ENCODE measurements at regions not wholly inside any gene's neighbourhood (a gene's known extent, or its start where the extent isn't known, plus 50 kb on each side); places are given as distances from the start of the nearest gene placed in this dataset.

DNA sequence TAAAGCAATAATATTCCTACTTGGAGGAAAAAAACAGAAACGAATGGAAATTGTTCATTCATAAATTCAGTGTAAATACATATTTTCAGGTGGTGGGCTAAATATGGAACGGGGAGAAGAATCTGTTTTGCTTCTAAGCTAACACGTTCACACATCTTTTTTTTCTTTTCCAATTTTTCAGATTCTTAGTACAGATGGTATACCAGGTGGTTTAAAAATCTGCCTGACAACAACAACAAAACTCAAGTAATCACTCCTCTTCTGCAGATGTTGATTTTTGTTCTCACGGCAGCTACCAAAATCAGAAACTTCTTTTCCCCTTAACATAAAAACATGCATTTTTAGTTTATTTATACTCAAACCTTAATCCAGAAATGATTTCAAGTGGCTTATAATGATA, 164.8 kb upstream of the SYT4 start:
- in situ Hi-C loops (cut with HindIII; ENCODE audit: low pct_unique_long_range_greater_than_20kb, low sequenced_read_pairs): no loop called here
- no peak for DNase-seq (ENCODE audit: low read depth, low spot score)

DNA sequence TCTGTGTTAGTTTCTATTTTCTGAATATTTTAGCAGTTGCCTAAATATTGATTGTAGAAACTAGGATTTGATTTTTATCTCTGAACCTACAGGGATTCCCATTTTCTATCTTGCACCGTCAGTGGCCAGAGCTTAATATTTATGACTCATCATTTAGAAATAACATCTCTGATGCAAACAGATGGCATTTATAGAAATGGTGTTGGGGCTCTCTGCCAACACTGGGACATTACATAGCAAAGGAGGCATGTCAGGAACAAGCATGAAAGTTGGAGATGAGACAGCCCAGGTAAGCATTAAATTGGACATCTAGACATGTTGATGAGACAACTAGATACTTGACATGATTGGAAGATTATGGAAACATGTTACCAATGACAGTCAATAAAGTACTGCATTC, 165.3 kb upstream of the SYT4 start:
- DNase-seq (ENCODE audit: low read depth, low spot score): no peak
- in situ Hi-C loops (cut with HindIII; ENCODE audit: low pct_unique_long_range_greater_than_20kb, low sequenced_read_pairs): no loop called here

DNA sequence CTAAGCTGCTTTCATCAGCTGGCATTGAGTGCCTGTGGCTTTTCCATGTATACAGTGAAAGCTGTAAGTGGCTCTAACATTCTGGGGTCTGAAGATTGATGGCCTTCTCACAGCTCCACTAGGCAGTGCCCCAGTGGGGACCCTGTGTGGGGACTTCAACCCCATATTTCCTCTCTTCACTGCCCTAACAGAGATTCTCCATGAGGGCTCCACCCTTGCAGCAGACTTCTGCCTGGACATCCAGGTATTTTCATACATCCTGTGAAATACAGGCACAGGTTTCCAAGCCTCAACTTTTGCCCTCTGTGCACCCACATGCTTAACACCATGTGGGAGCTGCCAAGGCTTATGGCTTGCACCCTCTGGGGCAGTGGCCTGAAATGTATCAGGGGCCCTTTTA, 188.2 kb upstream of the SYT4 start:
- in situ Hi-C loops (cut with HindIII; ENCODE audit: low pct_unique_long_range_greater_than_20kb, low sequenced_read_pairs): no loop called here
- DNase-seq (ENCODE audit: low read depth, low spot score): no peak

DNA sequence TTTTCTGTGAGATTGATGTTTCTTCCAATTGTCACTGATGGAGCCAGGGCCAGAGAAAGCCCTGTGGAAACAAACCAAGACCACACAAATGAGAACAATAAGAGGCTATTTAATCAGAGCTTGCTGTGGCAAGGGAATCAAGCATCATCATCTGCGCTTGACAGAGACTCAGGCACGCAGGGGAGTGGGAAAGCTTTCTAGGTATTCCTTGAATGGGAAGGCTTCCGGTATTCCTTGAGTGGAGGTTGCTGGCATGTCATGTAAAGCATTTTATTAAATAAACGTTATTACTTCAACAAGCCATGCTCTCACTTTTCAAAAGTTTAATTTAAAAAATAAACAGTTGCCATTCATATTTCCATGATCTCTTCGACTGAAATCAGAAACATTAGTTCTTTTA, 194.6 kb upstream of the SYT4 start:
- in situ Hi-C loops (cut with HindIII; ENCODE audit: low pct_unique_long_range_greater_than_20kb, low sequenced_read_pairs): no loop called here
- DNase-seq (ENCODE audit: low read depth, low spot score): no peak

DNA sequence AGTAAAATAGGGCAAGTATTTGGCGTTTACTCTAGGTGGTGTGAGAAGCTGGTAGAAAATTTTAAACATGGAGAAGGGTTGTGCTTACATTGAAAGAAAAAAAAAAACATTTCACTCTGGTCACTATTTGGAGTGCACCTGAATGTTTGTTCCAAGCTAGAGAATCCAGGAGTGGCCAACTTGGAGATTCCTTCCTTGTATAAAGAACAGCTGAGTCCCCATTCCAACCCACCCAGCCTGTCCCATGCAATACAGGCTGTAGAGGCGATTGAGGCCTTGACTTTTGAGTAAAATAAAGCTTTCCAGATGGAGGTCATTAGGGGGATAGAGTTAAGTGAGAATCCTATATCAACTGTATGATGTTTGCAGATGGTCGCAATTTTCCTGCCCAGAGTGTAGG, 203.8 kb upstream of the SYT4 start:
- in situ Hi-C loops (cut with HindIII; ENCODE audit: low pct_unique_long_range_greater_than_20kb, low sequenced_read_pairs): no loop called here
- no peak for DNase-seq (ENCODE audit: low read depth, low spot score)

- in situ Hi-C loops (cut with HindIII; ENCODE audit: low pct_unique_long_range_greater_than_20kb, low sequenced_read_pairs): no loop called here
- no peak for DNase-seq (ENCODE audit: low read depth, low spot score)
Observed at GRCh38 chr18:43482136-43482535, 204.8 kb upstream of the SYT4 start.

DNA sequence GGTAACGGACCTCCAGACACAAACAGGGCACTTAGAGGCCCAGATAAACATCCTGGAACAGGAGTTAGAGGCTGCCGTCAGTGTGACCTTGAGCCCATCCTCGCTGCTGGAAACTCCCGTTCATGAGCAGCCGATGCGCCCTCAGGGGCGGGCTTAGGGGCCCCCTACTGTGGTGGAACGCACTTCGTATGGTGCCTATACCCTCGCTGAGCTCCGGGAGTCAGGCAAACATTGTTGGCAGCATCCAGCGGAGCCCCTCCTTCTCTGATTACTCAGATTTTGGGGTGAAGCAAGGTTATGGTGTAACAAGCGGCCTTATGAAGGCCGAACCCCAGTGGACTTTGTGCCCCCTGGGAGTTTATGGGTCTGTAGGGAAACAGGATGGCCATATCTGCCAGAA, 205.3 kb upstream of the SYT4 start:
- in situ Hi-C loops (cut with HindIII; ENCODE audit: low pct_unique_long_range_greater_than_20kb, low sequenced_read_pairs): no loop called here
- no peak for DNase-seq (ENCODE audit: low read depth, low spot score)

- DNase-seq (ENCODE audit: low read depth, low spot score): no peak
- in situ Hi-C loops (cut with HindIII; ENCODE audit: low pct_unique_long_range_greater_than_20kb, low sequenced_read_pairs): no loop called here
Observed at GRCh38 chr18:43484710-43485109, 207.4 kb upstream of the SYT4 start.

DNA sequence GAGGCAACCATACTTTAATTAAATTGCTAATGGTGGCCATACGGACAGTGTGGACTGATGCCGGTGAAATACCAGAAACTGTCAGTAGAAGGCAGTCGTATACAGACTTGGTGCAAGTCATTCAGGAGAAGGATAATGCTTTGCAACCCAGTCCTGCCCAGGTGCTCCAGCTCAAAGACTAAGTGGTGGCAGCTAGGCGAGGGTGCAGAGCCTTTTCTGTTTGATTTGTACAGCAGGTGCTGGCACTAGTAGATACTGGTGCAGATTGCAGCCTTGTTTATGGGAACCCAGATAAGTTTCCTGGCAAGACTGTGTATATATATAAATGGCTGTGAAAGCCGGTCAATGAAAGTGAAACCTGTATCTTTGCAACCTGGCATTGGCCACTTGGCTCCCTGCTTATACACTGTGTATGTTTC, 208.3 kb upstream of the SYT4 start:
- DNase-seq (ENCODE audit: low read depth, low spot score): peak; percentile 43
- in situ Hi-C loops (cut with HindIII; ENCODE audit: low pct_unique_long_range_greater_than_20kb, low sequenced_read_pairs): no loop called here

DNA sequence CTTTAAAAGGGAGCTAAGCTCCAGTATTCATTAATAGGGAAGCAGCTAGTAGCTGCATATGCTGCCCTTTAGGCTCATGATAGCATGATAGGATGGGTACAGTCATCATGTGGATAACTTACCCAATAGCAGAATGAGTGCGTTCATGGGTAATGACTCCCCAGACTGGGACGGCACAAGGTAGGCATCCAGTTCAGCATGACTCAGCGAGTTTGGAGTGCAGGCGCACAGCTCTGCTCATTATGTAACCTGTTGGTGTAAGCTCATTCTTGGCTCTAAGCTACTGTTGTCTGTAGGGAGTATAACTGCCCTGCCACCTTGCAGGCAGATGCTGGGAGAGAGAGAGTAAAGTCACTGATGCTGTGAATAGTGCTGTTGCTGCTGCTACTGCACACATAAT, 209.2 kb upstream of the SYT4 start:
- in situ Hi-C loops (cut with HindIII; ENCODE audit: low pct_unique_long_range_greater_than_20kb, low sequenced_read_pairs): no loop called here
- no peak for DNase-seq (ENCODE audit: low read depth, low spot score)

- in situ Hi-C loops (cut with HindIII; ENCODE audit: low pct_unique_long_range_greater_than_20kb, low sequenced_read_pairs): no loop called here
- no peak for DNase-seq (ENCODE audit: low read depth, low spot score)
Observed at GRCh38 chr18:43501099-43501498, 223.8 kb upstream of the SYT4 start.

- in situ Hi-C loops (cut with HindIII; ENCODE audit: low pct_unique_long_range_greater_than_20kb, low sequenced_read_pairs): no loop called here
Observed at GRCh38 chr18:43506935-43507334, 229.6 kb upstream of the SYT4 start.

DNA sequence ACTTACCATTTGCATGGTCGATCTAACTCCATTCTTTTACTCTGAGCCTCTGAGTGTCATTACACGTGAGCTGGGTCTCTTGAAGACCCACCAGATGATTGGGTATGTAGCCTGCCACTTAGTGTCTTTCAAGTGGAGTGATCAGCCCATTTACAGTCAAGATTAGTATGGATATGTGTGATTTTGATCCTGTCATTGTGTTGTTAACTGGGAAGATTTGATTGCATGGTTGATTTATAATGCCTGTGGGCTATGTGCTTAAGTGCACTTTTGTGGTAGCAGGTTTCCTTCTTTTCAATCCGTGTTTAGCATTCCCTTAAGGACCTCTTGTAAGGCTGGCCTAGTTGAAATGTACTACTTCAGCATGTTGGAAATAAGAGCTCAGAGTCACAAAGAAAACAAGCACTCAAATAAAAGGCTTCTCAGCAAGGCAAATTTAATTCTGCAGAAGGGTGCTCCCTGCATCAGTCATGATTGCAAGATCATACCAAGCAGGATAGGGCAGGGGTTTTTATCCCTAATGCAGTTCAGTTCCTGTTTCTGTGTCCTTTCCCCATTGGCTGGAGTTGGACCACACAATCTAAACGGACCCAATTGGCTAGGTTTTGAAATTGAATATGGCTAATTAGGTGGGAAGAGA, 230.7 kb upstream of the SYT4 start:
- DNase-seq (ENCODE audit: low read depth, low spot score): no peak
- in situ Hi-C loops (cut with HindIII; ENCODE audit: low pct_unique_long_range_greater_than_20kb, low sequenced_read_pairs): no loop called here

More at GRCh38 chr18:43506935-43507334, 229.6 kb upstream of the SYT4 start:
- DNase-seq (ENCODE audit: low read depth, low spot score): no peak

DNA sequence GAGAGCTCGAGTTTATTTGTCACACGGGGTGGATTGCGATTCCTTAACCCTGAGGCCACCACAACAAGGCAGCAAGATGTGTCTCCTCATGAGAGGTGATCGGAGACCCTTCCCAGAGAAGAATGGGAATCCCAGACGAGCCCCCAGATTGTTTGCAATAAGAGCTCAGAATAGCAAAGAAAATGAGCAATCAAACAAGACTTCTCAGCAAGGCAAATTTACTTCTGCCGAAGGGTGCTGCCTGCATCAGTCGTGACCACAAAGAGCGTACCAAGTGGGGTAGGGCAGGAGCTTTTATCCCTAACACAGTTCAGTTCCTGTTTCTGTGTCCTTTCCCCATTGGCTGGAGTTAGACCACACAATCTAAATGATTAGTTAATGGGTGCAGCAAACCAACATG, 237.5 kb upstream of the SYT4 start:
- in situ Hi-C loops (cut with HindIII; ENCODE audit: low pct_unique_long_range_greater_than_20kb, low sequenced_read_pairs): no loop called here
- no peak for DNase-seq (ENCODE audit: low read depth, low spot score)

GRCh38 chr18:43515481-43515880, 238.2 kb upstream of the SYT4 start:
- peak; percentile 20 for DNase-seq (ENCODE audit: low read depth, low spot score)
- in situ Hi-C loops (cut with HindIII; ENCODE audit: low pct_unique_long_range_greater_than_20kb, low sequenced_read_pairs): no loop called here

DNA sequence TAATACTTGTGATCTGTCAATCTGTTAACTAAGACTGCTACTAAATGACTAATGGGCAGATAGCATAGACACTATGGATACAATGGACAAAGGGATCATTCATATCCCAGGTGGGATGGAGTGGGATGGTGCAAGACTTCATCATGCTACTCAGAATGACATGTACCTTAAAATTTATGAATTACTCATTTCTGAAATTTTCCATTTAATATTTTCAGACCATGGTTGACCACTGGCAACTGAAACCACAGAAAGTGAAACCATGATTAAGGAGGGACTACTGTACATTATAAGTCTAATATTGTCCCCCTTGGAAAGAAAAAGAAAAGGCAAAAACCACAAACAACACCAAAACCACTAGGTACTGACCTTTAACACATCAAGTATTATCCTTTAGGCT, 247.0 kb upstream of the SYT4 start:
- in situ Hi-C loops (cut with HindIII; ENCODE audit: low pct_unique_long_range_greater_than_20kb, low sequenced_read_pairs): no loop called here
- no peak for DNase-seq (ENCODE audit: low read depth, low spot score)

DNA sequence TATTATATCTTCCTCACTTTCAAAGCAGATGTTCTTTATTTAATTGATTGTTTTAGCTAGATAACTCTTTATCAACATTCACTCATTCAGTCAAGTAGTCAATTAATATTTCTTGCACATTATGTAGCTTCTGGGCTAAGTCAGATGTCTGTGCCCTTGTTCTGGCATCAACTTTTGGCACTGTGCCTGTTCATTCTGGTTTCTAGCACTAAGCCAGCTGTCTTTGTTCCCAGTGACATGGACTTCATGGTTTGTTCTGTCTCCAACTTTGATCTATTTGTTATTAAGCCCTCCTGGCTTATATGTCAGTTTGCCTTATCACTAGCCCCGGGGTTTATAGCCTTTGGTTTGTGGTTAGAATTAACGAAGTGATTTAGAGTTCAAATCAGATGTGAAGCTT, 247.9 kb upstream of the SYT4 start:
- no peak for DNase-seq (ENCODE audit: low read depth, low spot score)
- in situ Hi-C loops (cut with HindIII; ENCODE audit: low pct_unique_long_range_greater_than_20kb, low sequenced_read_pairs): no loop called here

GRCh38 chr18:43526426-43527145, 249.3 kb upstream of the SYT4 start:
- in situ Hi-C loops (cut with HindIII; ENCODE audit: low pct_unique_long_range_greater_than_20kb, low sequenced_read_pairs): no loop called here

DNA sequence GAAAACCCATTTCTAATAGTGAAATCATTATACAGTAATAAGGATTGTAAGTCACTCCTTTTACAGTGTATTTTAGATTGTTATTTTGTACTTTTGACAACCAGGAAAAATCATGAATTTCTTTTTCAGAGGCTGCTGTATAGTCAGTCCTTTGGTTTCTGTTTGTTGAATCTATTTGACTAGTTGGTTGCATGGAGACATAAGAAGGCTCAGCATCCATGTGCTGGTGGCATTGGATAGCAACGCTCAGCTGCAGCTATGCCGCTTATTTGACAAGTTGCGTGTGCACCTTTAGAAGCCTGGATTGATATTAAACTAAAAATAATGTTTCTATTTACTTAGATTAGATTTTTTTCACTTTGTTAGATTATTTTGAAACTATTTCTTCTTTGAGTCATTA, 254.1 kb upstream of the SYT4 start:
- no peak for DNase-seq (ENCODE audit: low read depth, low spot score)
- in situ Hi-C loops (cut with HindIII; ENCODE audit: low pct_unique_long_range_greater_than_20kb, low sequenced_read_pairs): no loop called here

More at GRCh38 chr18:43526426-43527145, 249.3 kb upstream of the SYT4 start:
- DNase-seq (ENCODE audit: low read depth, low spot score): no peak
